GM18505 (cell line): ENCODE measurements at regions not wholly inside any gene's neighbourhood (a gene's known extent, or its start where the extent isn't known, plus 50 kb on each side); places are given as distances from the start of the nearest gene placed in this dataset.
"Not testable (repeated sequence)": the region's sequence is repeated elsewhere in the genome, so short reads cannot be mapped to it uniquely, and the experiment has no call there.

Experiments used
- ATAC-seq: cut with Tn5 transposase; IDR thresholded peaks from one replicate; pipeline ENCODE4 v1.9.1; 2021; ENCODE audit not compliant: unreplicated experiment
- POLR2A ChIP-seq: IDR thresholded peaks from 4 replicates; pipeline ENCODE4 v1.6.1; 2011; ENCODE audit warnings: borderline replicate concordance; ENCODE audit not compliant: insufficient read depth, insufficient read length; ENCODE audit errors: extremely low read depth

DNA sequence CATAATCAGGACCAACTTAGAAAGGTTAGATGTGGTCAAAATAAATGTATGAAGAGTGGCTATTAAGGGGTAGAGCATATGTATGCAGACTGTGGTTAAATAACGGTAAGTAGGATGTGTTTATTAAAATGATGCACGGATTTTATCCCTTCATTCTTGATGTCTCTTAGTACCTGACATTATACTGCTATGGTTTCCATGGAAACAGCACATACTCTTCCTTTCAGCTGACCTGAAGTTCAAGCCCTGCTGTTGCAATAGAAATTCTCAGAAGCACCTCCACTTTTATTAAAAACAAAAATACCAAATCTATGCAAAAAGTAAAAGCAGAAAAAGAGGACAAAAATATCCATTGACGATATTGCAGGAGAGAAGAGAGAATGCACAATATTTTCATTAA is 381.4 kb downstream of the RWDD3 start:
- ATAC-seq: no peak
- TF ChIP-seq POLR2A: no peak

DNA sequence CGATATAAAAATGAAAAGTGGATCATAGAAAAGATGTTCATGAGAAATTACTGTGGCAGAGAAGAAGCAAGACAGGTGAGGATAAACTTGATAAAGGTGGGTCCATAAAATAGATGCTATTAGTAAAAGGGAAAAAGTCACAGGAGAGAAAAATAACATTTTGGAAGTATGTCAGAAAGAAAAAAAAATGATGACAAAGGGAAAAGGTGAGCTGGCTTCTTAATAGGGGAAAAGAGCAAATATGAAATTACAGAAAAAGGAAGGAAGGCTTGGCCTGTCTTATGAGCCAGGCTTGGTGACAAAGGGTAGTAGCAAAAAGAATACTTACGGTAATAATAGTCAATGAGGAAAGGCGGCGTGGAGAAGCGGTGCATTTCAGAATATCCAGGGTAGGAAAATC is 386.1 kb downstream of the RWDD3 start:
- ATAC-seq: no peak
- TF ChIP-seq POLR2A: no peak

GRCh38 chr1:95622609-95623008 is 388.6 kb downstream of the RWDD3 start:
- no peak for TF ChIP-seq POLR2A
- ATAC-seq: no peak

GRCh38 chr1:95625224-95625623 is 391.2 kb downstream of the RWDD3 start:
- ATAC-seq: no peak
- TF ChIP-seq POLR2A: no peak

- no peak for ATAC-seq
- TF ChIP-seq POLR2A: no peak
These were observed 393.2 kb downstream of the RWDD3 start for GRCh38 chr1:95627244-95627643.

DNA sequence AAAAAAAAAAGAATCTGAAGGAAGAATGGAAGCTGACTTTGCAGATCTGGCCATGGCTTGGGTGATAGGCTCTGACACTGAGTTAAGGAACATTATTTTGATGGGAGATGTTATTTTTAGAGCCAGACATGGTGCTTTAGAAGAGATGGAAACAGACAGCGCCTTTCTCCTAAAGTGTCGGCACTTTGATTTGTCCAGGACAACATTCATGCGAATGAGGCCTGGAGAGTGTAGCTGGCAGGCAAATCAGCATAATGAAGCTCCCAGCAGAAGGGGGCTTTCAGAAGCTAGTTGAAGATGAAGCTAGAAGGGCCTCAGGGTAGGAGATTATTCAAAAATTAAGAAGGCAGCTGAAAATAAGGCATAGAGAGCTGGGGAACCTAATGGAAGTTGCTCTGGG is 397.7 kb downstream of the RWDD3 start:
- ATAC-seq: no peak
- no peak for TF ChIP-seq POLR2A

DNA sequence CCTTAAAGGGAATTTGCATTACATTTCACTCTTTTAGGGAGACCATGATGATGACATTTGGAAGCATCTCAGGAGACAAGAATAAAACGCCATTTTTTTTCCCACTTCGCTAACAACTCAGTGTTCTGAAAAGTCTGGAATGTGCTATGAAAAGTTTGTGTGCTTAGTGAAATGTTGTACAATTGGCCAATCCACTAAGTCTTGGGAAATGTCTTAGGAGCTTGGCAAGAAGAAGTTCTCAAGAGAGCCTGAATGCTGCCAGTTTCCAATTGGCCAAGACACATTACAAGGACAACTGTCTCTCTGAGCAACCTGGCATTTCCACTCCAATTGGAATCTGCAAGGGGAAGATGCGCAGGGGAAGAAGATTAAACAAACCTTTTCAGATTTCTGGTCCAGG is 401.8 kb downstream of the RWDD3 start:
- ATAC-seq: no peak
- TF ChIP-seq POLR2A: no peak

DNA sequence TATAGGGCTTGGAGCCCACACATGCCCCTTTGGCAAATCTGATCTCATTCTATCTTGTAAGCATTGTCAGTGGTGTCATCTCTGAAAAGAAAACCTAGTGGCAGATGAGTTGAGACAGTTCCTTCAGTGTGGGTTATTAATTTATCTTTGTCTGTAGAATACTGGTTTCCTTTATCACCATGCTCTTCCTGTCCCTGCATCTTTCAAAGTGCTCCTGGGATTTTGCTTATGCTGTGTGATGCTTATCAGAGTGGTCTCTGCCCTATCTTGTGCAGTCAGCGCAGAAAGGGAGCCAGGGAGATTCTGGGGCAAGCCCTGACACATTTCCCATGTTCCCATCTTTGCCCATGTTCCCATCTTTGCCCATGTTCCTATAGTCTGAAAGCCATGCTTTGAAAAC is 402.9 kb downstream of the RWDD3 start:
- ATAC-seq: no peak
- no peak for TF ChIP-seq POLR2A

DNA sequence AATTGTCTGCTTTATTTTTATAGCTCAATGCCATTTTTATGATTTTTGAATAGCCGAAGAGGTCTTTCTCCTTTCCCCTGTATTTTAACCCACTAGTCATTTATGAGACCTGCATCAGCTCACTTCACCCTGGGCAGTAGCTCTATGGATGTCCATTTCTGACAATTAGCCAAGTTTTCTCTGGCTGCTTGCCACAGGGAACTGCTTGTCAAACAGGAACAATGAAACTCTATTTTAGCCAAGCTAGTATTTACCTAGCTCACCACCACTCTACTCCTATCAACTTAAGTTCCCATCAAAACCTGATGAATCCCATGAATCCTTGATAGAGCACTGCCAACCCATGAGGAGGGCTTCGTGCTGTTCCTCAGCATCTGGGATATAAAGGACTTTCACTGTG is 406.7 kb downstream of the RWDD3 start:
- TF ChIP-seq POLR2A: no peak
- ATAC-seq: no peak

DNA sequence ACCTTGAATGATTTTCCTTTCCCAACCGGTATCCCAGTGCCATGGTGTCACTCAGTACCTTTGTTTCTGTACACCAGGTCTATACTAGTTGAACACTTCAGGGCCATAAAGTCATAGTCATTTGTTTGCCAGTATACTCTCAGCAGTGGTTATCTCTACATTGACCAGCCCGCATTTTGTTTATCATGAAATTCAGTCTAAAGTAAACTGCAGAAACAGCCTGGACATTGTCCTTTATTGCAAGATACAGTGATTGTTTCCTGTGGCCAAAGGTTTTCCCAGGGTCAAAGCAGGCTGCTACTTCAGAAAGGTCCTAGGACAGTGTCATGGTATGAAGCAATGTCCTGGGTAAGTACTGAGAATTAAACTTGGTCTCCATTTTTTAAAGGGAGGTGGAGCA is 407.4 kb downstream of the RWDD3 start:
- ATAC-seq: no peak
- TF ChIP-seq POLR2A: no peak

DNA sequence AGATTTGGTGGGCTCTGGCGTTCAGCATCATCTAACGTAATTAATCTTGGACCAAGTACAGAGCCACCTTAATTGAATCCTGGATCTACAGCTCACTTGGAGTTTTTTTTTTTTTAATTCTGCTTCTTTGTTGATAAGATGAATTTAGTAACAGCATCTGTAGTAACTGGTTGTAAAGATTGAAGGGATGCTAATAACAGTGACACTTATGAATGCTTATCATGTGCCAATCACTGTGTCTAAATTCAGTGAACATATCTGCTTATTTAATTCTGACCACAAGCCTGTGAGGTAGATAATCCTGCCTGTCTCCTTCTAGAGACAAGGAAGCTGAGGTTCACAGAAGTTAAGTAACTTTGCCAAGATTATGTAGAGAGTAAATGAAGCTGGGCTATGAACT is 408.0 kb downstream of the RWDD3 start:
- no peak for ATAC-seq
- no peak for TF ChIP-seq POLR2A

DNA sequence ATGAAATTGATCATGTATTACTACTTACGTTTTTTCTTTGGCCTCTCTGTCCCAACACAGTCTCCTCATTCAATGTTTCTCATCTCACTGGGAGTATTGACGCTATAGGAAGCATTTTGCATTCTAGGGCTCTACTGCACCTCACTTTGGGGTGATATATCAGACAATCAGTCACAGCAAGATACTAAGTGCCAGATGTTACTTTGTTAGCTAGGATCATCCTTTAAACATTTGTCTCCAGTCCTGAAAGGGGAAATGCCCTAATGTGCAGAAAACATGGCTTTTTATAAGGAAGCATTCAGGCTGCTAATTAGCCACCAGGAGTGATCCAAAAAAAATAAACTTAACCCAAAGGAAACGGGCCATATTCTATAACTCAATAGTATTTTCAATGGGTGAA is 409.1 kb downstream of the RWDD3 start:
- ATAC-seq: no peak
- no peak for TF ChIP-seq POLR2A

- not testable (repeated sequence) for ATAC-seq
These were observed 411.1 kb downstream of the RWDD3 start for GRCh38 chr1:95645126-95645525.

DNA sequence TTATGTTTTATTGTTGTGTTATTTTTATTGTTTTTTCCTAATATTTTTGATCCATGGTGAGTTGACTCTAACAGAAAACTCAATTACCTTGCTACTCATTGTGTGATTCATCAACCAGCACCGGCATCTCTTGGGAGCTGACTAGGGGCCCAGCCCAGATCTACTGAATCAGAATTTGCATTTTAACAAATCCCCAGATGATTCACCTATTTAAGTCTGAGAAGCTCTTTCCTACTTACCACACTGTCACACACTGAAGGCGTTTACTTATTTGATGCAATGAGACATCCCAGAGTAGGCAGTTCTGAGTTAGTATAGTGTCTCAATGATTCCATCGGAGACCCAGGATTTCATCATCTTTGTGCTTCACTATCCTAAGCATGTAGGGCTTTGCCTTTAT is 416.6 kb downstream of the RWDD3 start:
- no peak for ATAC-seq
- TF ChIP-seq POLR2A: no peak

- no peak for ATAC-seq
- no peak for TF ChIP-seq POLR2A
These were observed 418.5 kb downstream of the RWDD3 start for GRCh38 chr1:95652423-95652965.

- TF ChIP-seq POLR2A: no peak
- no peak for ATAC-seq
These were observed 419.6 kb downstream of the RWDD3 start for GRCh38 chr1:95653618-95654017.

- TF ChIP-seq POLR2A: no peak
These were observed 421.5 kb downstream of the RWDD3 start for GRCh38 chr1:95655321-95656020.

More at GRCh38 chr1:95655321-95656020, 421.5 kb downstream of the RWDD3 start:
- no peak for ATAC-seq
